SH-SY5Y (cell line): ENCODE measurements at regions not wholly inside any gene's neighbourhood (a gene's known extent, or its start where the extent isn't known, plus 50 kb on each side); places are given as distances from the start of the nearest gene placed in this dataset.

Experiments used
- GATA2 ChIP-seq: IDR thresholded peaks from 2 replicates; pipeline ENCODE4 v1.6.1; 2011; ENCODE audit warnings: mild to moderate bottlenecking, low read depth, low read length
- GATA3 ChIP-seq: IDR thresholded peaks from 2 replicates; pipeline ENCODE4 v1.6.1; 2011; ENCODE audit warnings: low read depth, mild to moderate bottlenecking, low read length, moderate library complexity

- no peak for TF ChIP-seq GATA3
- no peak for TF ChIP-seq GATA2
Observed at GRCh38 chr3:74479915-74480314, 134.5 kb downstream of the CNTN3 start.
